H9 (cell line): ENCODE measurements at regions not wholly inside any gene's neighbourhood (a gene's known extent, or its start where the extent isn't known, plus 50 kb on each side); places are given as distances from the start of the nearest gene placed in this dataset.

Experiments
- DNase-seq: peaks from one replicate; pipeline ENCODE4 v3.0.0-alpha.2; 2017
- H2AFZ ChIP-seq: one replicate; pipeline ENCODE4 v1.6.1; 2013; ENCODE audit warnings: mild to moderate bottlenecking, low read length, control low read depth, moderate library complexity
- H2AK5ac ChIP-seq: 2 replicates; pipeline ENCODE4 v1.6.1; 2013; ENCODE audit warnings: low read length, control low read depth, mixed read lengths; ENCODE audit not compliant: insufficient read length
- H2BK120ac ChIP-seq: one replicate; pipeline ENCODE4 v1.6.1; 2013; ENCODE audit warnings: low read depth, mild to moderate bottlenecking, low read length, control low read depth, inconsistent platforms; ENCODE audit not compliant: poor library complexity, severe bottlenecking
- H2BK12ac ChIP-seq: 2 replicates; pipeline ENCODE4 v1.6.1; 2013; ENCODE audit warnings: low read length, control low read depth, mixed read lengths, low read depth; ENCODE audit not compliant: insufficient read length
- H2BK15ac ChIP-seq: 2 replicates; pipeline ENCODE4 v1.6.1; 2013; ENCODE audit warnings: low read depth, low read length, control low read depth
- H2BK20ac ChIP-seq: one replicate; pipeline ENCODE4 v1.6.1; 2013; ENCODE audit warnings: low read depth, mild to moderate bottlenecking, low read length, control low read depth, inconsistent platforms; ENCODE audit not compliant: poor library complexity, severe bottlenecking
- H2BK5ac ChIP-seq: 2 replicates; pipeline ENCODE4 v1.6.1; 2013; ENCODE audit warnings: low read length, control low read depth, mixed read lengths; ENCODE audit not compliant: insufficient read length
- H3K14ac ChIP-seq: 2 replicates; pipeline ENCODE4 v1.6.1; 2013; ENCODE audit warnings: low read length, control low read depth; ENCODE audit not compliant: insufficient read depth
- H3K18ac ChIP-seq: 2 replicates; pipeline ENCODE4 v1.6.1; 2013; ENCODE audit warnings: low read depth, mild to moderate bottlenecking, mixed read lengths, low read length, control low read depth; ENCODE audit not compliant: insufficient read length
- H3K23ac ChIP-seq: 2 replicates; pipeline ENCODE4 v1.6.1; 2013; ENCODE audit warnings: low read length, control low read depth, mixed read lengths, low read depth; ENCODE audit not compliant: insufficient read length
- H3K23me2 ChIP-seq: 2 replicates; pipeline ENCODE4 v1.6.1; 2013; ENCODE audit warnings: low read depth, mild to moderate bottlenecking, mixed read lengths, low read length, control low read depth; ENCODE audit not compliant: insufficient read length, poor library complexity, severe bottlenecking
- H3K27ac ChIP-seq: 2 replicates; pipeline ENCODE4 v1.5.1; 2013; ENCODE audit warnings: low read length, control low read depth, mixed read lengths, low read depth; ENCODE audit not compliant: insufficient read length
- H3K27me3 ChIP-seq: 2 replicates; pipeline ENCODE4 v1.6.1; 2013; ENCODE audit warnings: low read length, control low read depth, inconsistent platforms; ENCODE audit not compliant: insufficient read depth
- H3K4ac ChIP-seq: 2 replicates; pipeline ENCODE4 v1.6.1; 2013; ENCODE audit warnings: low read depth, mild to moderate bottlenecking, control low read depth, inconsistent platforms, low read length, moderate library complexity
- H3K4me1 ChIP-seq: 2 replicates; pipeline ENCODE4 v1.6.1; 2013; ENCODE audit warnings: low read length, control low read depth, inconsistent platforms; ENCODE audit not compliant: insufficient read depth
- H3K4me2 ChIP-seq: 2 replicates; pipeline ENCODE4 v1.6.1; 2013; ENCODE audit warnings: low read length, control low read depth, mixed read lengths; ENCODE audit not compliant: insufficient read length, insufficient read depth
- H3K56ac ChIP-seq: 2 replicates; pipeline ENCODE4 v1.6.1; 2013; ENCODE audit warnings: low read depth, mild to moderate bottlenecking, mixed read lengths, low read length, control low read depth; ENCODE audit not compliant: insufficient read length
- H3K79me1 ChIP-seq: 2 replicates; pipeline ENCODE4 v1.6.1; 2013; ENCODE audit warnings: low read depth, mild to moderate bottlenecking, moderate library complexity, low read length, control low read depth, inconsistent platforms; ENCODE audit not compliant: insufficient read depth, poor library complexity, severe bottlenecking
- H3K79me2 ChIP-seq: 2 replicates; pipeline ENCODE4 v1.6.1; 2013; ENCODE audit warnings: low read length, control low read depth, inconsistent platforms; ENCODE audit not compliant: insufficient read depth
- H3K9ac ChIP-seq: 2 replicates; pipeline ENCODE4 v1.6.1; 2013; ENCODE audit warnings: low read length, control low read depth, mixed read lengths; ENCODE audit not compliant: insufficient read length; ENCODE audit errors: extremely low read depth
- H3K9me3 ChIP-seq: one replicate; pipeline ENCODE4 v1.6.1; 2013; ENCODE audit warnings: low read depth, low read length, inconsistent platforms; ENCODE audit not compliant: control insufficient read depth
- H3T11ph ChIP-seq: one replicate; pipeline ENCODE4 v1.6.1; 2013; ENCODE audit warnings: mild to moderate bottlenecking, low read length, control low read depth, inconsistent platforms
- H4K20me1 ChIP-seq: one replicate; pipeline ENCODE4 v1.6.1; 2013; ENCODE audit not compliant: control insufficient read depth, insufficient read length, insufficient read depth
- H4K5ac ChIP-seq: 2 replicates; pipeline ENCODE4 v1.6.1; 2013; ENCODE audit warnings: low read depth, mild to moderate bottlenecking, mixed read lengths, low read length, control low read depth; ENCODE audit not compliant: insufficient read length
- H4K8ac ChIP-seq: replicated peaks from 2 replicates; pipeline ENCODE4 v1.6.1; 2013; ENCODE audit warnings: low read length, control low read depth, mixed read lengths, low read depth; ENCODE audit not compliant: insufficient read length
- H4K91ac ChIP-seq: 2 replicates; pipeline ENCODE4 v1.6.1; 2013; ENCODE audit warnings: low read depth, mild to moderate bottlenecking, moderate library complexity, mixed read lengths, low read length, control low read depth; ENCODE audit not compliant: insufficient read length
- H3K27ac Mint-ChIP-seq, 3 experiments: 2 replicates in 2 of 3; 3 replicates in 1 of 3; pipeline ENCODE4 v1.8.0; 2020 to 2021; ENCODE audit warnings: mixed read lengths in 3 of 3, mild to moderate bottlenecking in 1 of 3, moderate library complexity in 1 of 3
- H3K27me3 Mint-ChIP-seq: 2 replicates; pipeline ENCODE4 v1.8.0; 2021; ENCODE audit warnings: low read depth, mild to moderate bottlenecking, moderate library complexity, mixed read lengths
- H3K36me3 Mint-ChIP-seq, 3 experiments: 2 replicates in 2 of 3; 3 replicates in 1 of 3; pipeline ENCODE4 v1.8.0; 2020 to 2021; ENCODE audit warnings: low read depth in 3 of 3, mixed read lengths in 3 of 3; ENCODE audit not compliant: insufficient read depth in 1 of 3
- H3K4me1 Mint-ChIP-seq, 2 experiments: 2 replicates each; pipeline ENCODE4 v1.8.0; 2020; ENCODE audit warnings: mixed read lengths in 2 of 2
- H3K4me3 Mint-ChIP-seq, 2 experiments: 2 replicates in 1 of 2; 3 replicates in 1 of 2; pipeline ENCODE4 v1.8.0; 2020 to 2021; ENCODE audit warnings: mild to moderate bottlenecking in 2 of 2, mixed read lengths in 2 of 2, moderate library complexity in 1 of 2
- H3K9me3 Mint-ChIP-seq, 2 experiments: 2 replicates in 1 of 2; 3 replicates in 1 of 2; pipeline ENCODE4 v1.8.0; 2020; ENCODE audit warnings: mild to moderate bottlenecking in 2 of 2, mixed read lengths in 2 of 2, moderate library complexity in 1 of 2
- WGBS: extraction: QIAGEN DNeasy Blood & Tissue Kit; methylation state at CpG from one replicate; pipeline ENCODE4 v1.1.7; 2013; ENCODE audit warnings: missing lambda C conversion rate, low lambda C conversion rate, mixed read lengths; ENCODE audit not compliant: insufficient read length; ENCODE audit errors: extremely low coverage; 5-methylcytosine and 5-hydroxymethylcytosine counted together
- TF ChIP-seq, protein P1 (sequence below): fragments of 200-600 bp; sonication (generic); conservative IDR thresholded peaks from 3 replicates; pipeline ENCODE4 v1.8.0; 2021; ENCODE audit warnings: antibody characterized with exemption, mild to moderate bottlenecking

- Mint-ChIP-seq H3K36me3 (no peaks in the 10 kb centered on the region; a peak in 1 of 7 replicates), H3K4me3 (peak overlapping the region; percentile 48 to 65), H3K4me1 (peaks cover 56 to 59% of the 10 kb centered on the region in 2 experiments), H3K27ac (peak overlapping the region; percentile 88 to 99 (median 97)), H3K27me3 (no peaks in the 10 kb centered on the region), H3K9me3 (peaks cover 0 to 1% of the 10 kb centered on the region in 2 experiments; a peak in 1 of 5 replicates)
- TF ChIP-seq, protein P1, sequence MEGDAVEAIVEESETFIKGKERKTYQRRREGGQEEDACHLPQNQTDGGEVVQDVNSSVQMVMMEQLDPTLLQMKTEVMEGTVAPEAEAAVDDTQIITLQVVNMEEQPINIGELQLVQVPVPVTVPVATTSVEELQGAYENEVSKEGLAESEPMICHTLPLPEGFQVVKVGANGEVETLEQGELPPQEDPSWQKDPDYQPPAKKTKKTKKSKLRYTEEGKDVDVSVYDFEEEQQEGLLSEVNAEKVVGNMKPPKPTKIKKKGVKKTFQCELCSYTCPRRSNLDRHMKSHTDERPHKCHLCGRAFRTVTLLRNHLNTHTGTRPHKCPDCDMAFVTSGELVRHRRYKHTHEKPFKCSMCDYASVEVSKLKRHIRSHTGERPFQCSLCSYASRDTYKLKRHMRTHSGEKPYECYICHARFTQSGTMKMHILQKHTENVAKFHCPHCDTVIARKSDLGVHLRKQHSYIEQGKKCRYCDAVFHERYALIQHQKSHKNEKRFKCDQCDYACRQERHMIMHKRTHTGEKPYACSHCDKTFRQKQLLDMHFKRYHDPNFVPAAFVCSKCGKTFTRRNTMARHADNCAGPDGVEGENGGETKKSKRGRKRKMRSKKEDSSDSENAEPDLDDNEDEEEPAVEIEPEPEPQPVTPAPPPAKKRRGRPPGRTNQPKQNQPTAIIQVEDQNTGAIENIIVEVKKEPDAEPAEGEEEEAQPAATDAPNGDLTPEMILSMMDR: no peak
- H4K8ac ChIP-seq: no peak overlapping the region
- H2AFZ ChIP-seq: peak overlapping the region; percentile 97
- H4K20me1 ChIP-seq: no peaks in the 10 kb centered on the region
- no peaks in the 10 kb centered on the region for H3K79me2 ChIP-seq
- peak overlapping the region; percentile 91 for H2BK20ac ChIP-seq
- H3K4me2 ChIP-seq: peak overlapping the region; percentile 50
- H3K79me1 ChIP-seq: no peaks in the 10 kb centered on the region
- H3K14ac ChIP-seq: peak overlapping the region; percentile 78; the same call in 1 of the 2 replicates
- peaks cover 18% of the 10 kb centered on the region; the same call in 1 of the 2 replicates for H3K4me1 ChIP-seq
- H2BK15ac ChIP-seq: no peak overlapping the region
- WGBS: no CpG with 5 or more reads among the region's 12 CpGs
- H4K91ac ChIP-seq: no peak overlapping the region
- no peak overlapping the region for H2AK5ac ChIP-seq
- H3K23ac ChIP-seq: no peak overlapping the region
- no peak overlapping the region for H4K5ac ChIP-seq
- H2BK120ac ChIP-seq: no peak overlapping the region
- no peak overlapping the region; the same call in 1 of the 2 replicates for H3K4ac ChIP-seq
- peak overlapping the region; percentile 85 for H2BK5ac ChIP-seq
- no peak overlapping the region for H3K9ac ChIP-seq
- peak overlapping the region; percentile 84 for H3K18ac ChIP-seq
- H3K56ac ChIP-seq: peak overlapping the region; percentile 66
- peaks cover 4% of the 10 kb centered on the region for H3K23me2 ChIP-seq
- peak overlapping the region; percentile 94 for H2BK12ac ChIP-seq
- peak; percentile 81 for DNase-seq
- H3K27ac ChIP-seq: peak overlapping the region; percentile 95
- H3K27me3 ChIP-seq: no peaks in the 10 kb centered on the region
- H3T11ph ChIP-seq: no peak overlapping the region
- H3K9me3 ChIP-seq: no peaks in the 10 kb centered on the region
Measured at GRCh38 chr12:4134448-4135263, 138.9 kb upstream of the CCND2 start.
